Upper lobe of left lung (tissue), 6 donors: ENCODE measurements at regions not wholly inside any gene's neighbourhood (a gene's known extent, or its start where the extent isn't known, plus 50 kb on each side); places are given as distances from the start of the nearest gene placed in this dataset.

Source experiments
- ATAC-seq, 2 donors: fragments of 200-7000 bp; cut with Tn5 transposase; one replicate each; pipeline ENCODE4 v1.9.1; 2022; ENCODE audit warnings: mild to moderate bottlenecking in 2 of 2, moderate library complexity in 2 of 2; ENCODE audit not compliant: low FRiP score in 2 of 2
- DNase-seq, 2 donors: peaks; one replicate each; pipeline ENCODE4 v3.0.0-alpha.2; 2019 to 2020
- H3K27ac ChIP-seq, 4 donors: fragments of 200-600 bp; sonication (generic); one replicate each; pipeline ENCODE4 v1.5.1; 2016 to 2019
- H3K27me3 ChIP-seq, 4 donors: fragments of 200-600 bp; sonication (generic); one replicate each; pipeline ENCODE4 v1.5.1; 2017 to 2019
- H3K36me3 ChIP-seq, 4 donors: fragments of 200-600 bp; sonication (generic); one replicate each; pipeline ENCODE4 v1.5.1; 2016 to 2019
- H3K4me1 ChIP-seq, 4 donors: fragments of 200-600 bp; sonication (generic); one replicate each; pipeline ENCODE4 v1.5.1; 2018 to 2019
- H3K4me3 ChIP-seq, 4 donors: fragments of 200-600 bp; sonication (generic); one replicate each; pipeline ENCODE4 v1.5.1; 2017 to 2019; ENCODE audit warnings: mild to moderate bottlenecking in 2 of 4, moderate library complexity in 1 of 4
- H3K9me3 ChIP-seq, 4 donors: fragments of 200-600 bp; sonication (generic); one replicate each; pipeline ENCODE4 v1.5.1; 2018 to 2019
- EP300 ChIP-seq, 4 donors: sonication (generic); formaldehyde crosslinking; IDR thresholded peaks; one replicate each; pipeline ENCODE4 v1.5.1; 2017; ENCODE audit warnings: antibody characterized with exemption in 4 of 4, control low read depth in 2 of 4
- POLR2A ChIP-seq, 4 donors: fragments of 450-650 bp; IDR thresholded peaks; one replicate each; pipeline ENCODE4 v1.5.1; 2016 to 2017; ENCODE audit warnings: antibody characterized with exemption in 4 of 4, mild to moderate bottlenecking in 2 of 4
- POLR2AphosphoS5 ChIP-seq, 2 donors: sonication (generic); formaldehyde crosslinking; IDR thresholded peaks; one replicate each; pipeline ENCODE4 v1.5.1; 2017; ENCODE audit warnings: antibody characterized with exemption in 2 of 2
- WGBS, 2 donors: methylation state at CpG; one replicate each; pipeline ENCODE4 v1.1.5; 2017 to 2018; 5-methylcytosine and 5-hydroxymethylcytosine counted together
- TF ChIP-seq, protein P1 (sequence below), 6 experiments: fragments of 450-650 bp in 4 of 6; fragments of 200-600 bp in 2 of 6; sonication (generic) in 2 of 6; IDR thresholded peaks; one replicate each; pipeline ENCODE4 v1.5.1; 2016 to 2019; ENCODE audit warnings: antibody characterized with exemption in 6 of 6
- donor health status: DM: no; HTN: no; CAD: no; lungs with moderate emphysema.
- donor health status: DM: no; HTN: yes; CAD: no; lungs with severe emphysema.

DNA sequence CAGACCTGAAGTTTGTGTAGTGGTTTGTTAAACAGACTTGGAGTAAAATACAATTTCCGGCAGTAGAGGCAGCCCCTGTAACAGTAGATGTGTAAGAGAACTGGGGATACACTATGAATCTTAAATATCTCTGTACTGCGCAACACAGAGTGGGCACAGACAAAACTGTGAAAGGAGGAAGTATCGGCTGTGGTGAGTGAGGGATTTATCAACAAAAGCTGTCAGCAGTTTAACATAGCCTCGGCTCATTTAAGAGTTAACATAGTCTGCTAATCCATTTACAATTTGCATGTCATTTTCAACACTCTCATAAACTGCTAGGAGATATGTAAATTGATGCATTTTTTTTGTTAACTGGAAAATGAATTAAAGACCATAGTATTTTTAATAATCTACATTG lies 225.2 kb downstream of the ZWINT start:
- Histone ChIP-seq H3K4me3 (no peak overlapping the region), H3K27ac (no peak overlapping the region), H3K4me1 (no peaks in the 10 kb centered on the region), H3K27me3 (no peaks in the 10 kb centered on the region), H3K9me3 (no peaks in the 10 kb centered on the region), H3K36me3 (no peaks in the 10 kb centered on the region)
- TF ChIP-seq, protein P1, sequence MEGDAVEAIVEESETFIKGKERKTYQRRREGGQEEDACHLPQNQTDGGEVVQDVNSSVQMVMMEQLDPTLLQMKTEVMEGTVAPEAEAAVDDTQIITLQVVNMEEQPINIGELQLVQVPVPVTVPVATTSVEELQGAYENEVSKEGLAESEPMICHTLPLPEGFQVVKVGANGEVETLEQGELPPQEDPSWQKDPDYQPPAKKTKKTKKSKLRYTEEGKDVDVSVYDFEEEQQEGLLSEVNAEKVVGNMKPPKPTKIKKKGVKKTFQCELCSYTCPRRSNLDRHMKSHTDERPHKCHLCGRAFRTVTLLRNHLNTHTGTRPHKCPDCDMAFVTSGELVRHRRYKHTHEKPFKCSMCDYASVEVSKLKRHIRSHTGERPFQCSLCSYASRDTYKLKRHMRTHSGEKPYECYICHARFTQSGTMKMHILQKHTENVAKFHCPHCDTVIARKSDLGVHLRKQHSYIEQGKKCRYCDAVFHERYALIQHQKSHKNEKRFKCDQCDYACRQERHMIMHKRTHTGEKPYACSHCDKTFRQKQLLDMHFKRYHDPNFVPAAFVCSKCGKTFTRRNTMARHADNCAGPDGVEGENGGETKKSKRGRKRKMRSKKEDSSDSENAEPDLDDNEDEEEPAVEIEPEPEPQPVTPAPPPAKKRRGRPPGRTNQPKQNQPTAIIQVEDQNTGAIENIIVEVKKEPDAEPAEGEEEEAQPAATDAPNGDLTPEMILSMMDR (IDR thresholded peaks at IDR 0.05) = no peak
- TF ChIP-seq EP300 (IDR thresholded peaks at IDR 0.05) (no peak), POLR2AphosphoS5 (IDR thresholded peaks at IDR 0.05) (no peak), POLR2A (IDR thresholded peaks at IDR 0.05) (no peak)
- WGBS, 2 donors = 60 to 63% methylated on average over 4 of the region's 4 CpGs
- DNase-seq (no peak), ATAC-seq (no peak)

DNA sequence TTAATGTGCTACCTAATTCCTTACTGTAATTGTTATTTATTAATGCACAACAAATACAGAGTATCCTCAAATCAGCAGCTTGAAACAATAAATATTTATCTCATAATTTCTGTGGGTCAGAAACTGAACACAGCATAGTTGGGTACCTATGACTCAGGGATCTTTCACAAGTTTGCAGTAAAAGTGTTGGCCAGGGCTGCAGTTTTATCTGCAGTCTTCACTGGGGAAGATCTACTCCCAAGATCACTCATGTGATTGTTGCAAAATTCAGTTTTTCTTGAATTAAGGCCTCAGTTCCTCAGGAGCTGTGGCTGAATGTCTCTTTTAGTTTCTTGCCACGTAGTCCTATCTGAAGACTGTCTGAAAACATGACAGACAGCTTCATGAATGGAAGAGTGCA lies 237.8 kb downstream of the ZWINT start:
- Histone ChIP-seq H3K27ac (no peak overlapping the region), H3K4me3 (no peak overlapping the region), H3K27me3 (no peaks in the 10 kb centered on the region), H3K36me3 (no peaks in the 10 kb centered on the region), H3K9me3 (no peaks in the 10 kb centered on the region), H3K4me1 (no peaks in the 10 kb centered on the region)
- TF ChIP-seq POLR2A (IDR thresholded peaks at IDR 0.05) (no peak), POLR2AphosphoS5 (IDR thresholded peaks at IDR 0.05) (no peak), EP300 (IDR thresholded peaks at IDR 0.05) (no peak)
- TF ChIP-seq, protein P1 (IDR thresholded peaks at IDR 0.05) = no peak
- DNase-seq (no peak), ATAC-seq (no peak)
- WGBS, 2 donors = 36 to 53% methylated on average over 1 of the region's 1 CpG

DNA sequence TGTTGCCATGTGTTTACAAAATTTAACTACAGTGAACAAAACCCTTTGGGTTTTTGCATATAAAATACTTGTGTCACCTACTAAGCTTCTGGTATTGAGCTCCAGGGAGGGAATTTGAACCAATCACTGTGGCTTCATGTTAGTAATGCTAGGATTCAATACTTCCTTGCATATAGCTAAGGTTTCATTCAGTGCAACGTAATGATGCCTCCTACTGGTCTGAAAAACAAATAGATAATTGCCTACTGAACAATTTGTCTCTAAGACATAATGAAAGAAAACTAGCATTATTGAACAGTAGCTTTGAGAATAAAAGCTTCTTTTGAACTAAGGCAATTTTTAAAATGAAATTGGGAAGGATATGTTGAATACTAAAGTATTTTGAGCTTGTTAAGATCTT lies 244.4 kb downstream of the ZWINT start:
- Histone ChIP-seq H3K27me3 (no peaks in the 10 kb centered on the region), H3K4me3 (no peak overlapping the region), H3K4me1 (no peaks in the 10 kb centered on the region), H3K36me3 (no peaks in the 10 kb centered on the region), H3K27ac (no peak overlapping the region), H3K9me3 (no peaks in the 10 kb centered on the region)
- ATAC-seq = no peak
- WGBS, 2 donors = 25 to 35% methylated on average over 1 of the region's 1 CpG
- no peak for DNase-seq
- TF ChIP-seq, protein P1 (IDR thresholded peaks at IDR 0.05) = no peak
- TF ChIP-seq EP300 (IDR thresholded peaks at IDR 0.05) (no peak), POLR2AphosphoS5 (IDR thresholded peaks at IDR 0.05) (no peak), POLR2A (IDR thresholded peaks at IDR 0.05) (no peak)

DNA sequence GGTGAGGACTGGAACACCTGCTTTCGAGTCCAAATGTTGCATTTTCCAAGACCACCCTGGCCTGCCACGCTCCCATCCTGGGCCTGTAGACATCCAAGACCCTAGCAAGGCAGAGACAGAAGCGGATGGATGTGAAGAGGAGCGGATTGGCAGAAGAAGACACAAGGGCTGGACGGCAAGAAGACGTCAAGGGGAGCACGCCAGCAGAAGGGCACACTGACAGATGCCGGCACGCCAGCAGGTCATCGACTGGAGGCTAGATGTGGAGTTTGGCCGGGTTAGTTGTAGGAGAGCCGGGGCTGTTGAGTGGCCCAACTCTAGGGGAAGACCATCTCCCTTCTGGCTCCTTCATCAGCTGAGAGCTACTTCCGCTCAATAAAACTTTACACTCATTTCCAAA lies 251.6 kb downstream of the ZWINT start:
- peak in 1 of 2 donors; percentile 32 for DNase-seq
- no peaks in the 10 kb centered on the region for H3K4me1 ChIP-seq
- no peaks in the 10 kb centered on the region for H3K27me3 ChIP-seq
- no peaks in the 10 kb centered on the region for H3K36me3 ChIP-seq
- no peaks in the 10 kb centered on the region for H3K9me3 ChIP-seq
- no peak for TF ChIP-seq POLR2A (IDR thresholded peaks at IDR 0.05)
- TF ChIP-seq EP300 (IDR thresholded peaks at IDR 0.05) = no peak
- no peak overlapping the region for H3K27ac ChIP-seq
- no peak for ATAC-seq
- H3K4me3 ChIP-seq = no peak overlapping the region
- 87 to 92% methylated on average over 13 of the region's 13 CpGs for WGBS, 2 donors

DNA sequence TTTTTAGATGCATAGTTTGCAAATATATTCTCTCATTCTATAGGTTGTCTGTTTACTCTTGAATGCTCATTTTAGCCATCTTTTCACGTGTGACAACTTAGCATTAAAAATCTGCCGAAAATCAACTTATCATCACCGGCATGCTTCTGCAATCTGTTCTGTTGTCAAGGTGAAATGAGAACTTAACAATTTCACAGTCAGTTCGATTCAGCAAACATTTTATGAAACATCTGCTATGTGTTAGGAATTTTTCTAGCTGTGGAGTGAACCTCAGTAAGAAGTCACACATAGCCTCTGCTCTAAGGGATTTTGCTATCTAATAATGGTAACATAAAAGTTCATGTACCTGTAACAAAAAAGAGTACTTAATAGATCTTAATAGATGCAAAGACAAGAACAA lies 256.1 kb downstream of the ZWINT start:
- DNase-seq = no peak
- no peaks in the 10 kb centered on the region for H3K9me3 ChIP-seq
- no peaks in the 10 kb centered on the region for H3K36me3 ChIP-seq
- TF ChIP-seq, protein P1 (IDR thresholded peaks at IDR 0.05) = no peak
- TF ChIP-seq EP300 (IDR thresholded peaks at IDR 0.05) (no peak), POLR2AphosphoS5 (IDR thresholded peaks at IDR 0.05) (no peak), POLR2A (IDR thresholded peaks at IDR 0.05) (no peak)
- no peaks in the 10 kb centered on the region for H3K27me3 ChIP-seq
- 81 to 84% methylated on average over 4 of the region's 4 CpGs for WGBS, 2 donors
- no peak overlapping the region for H3K4me3 ChIP-seq
- no peak for ATAC-seq
- no peak overlapping the region for H3K27ac ChIP-seq
- no peaks in the 10 kb centered on the region for H3K4me1 ChIP-seq
